Gastroesophageal sphincter (tissue), 4 donors: ENCODE measurements at regions not wholly inside any gene's neighbourhood (a gene's known extent, or its start where the extent isn't known, plus 50 kb on each side); places are given as distances from the start of the nearest gene placed in this dataset.

ENCODE experiments used
- ATAC-seq: fragments of 150-250 bp; one replicate; pipeline ENCODE4 v1.9.1; 2016; ENCODE audit warnings: mild to moderate bottlenecking, moderate library complexity
- H3K27ac ChIP-seq, 4 donors: fragments of 200-600 bp; sonication (generic) in 3 of 4; 1 replicate in 3 of 4; 2 replicates in 1 of 4; pipeline ENCODE4 v1.5.1; 2016 to 2019
- H3K27me3 ChIP-seq: fragments of 200-600 bp; sonication (generic); one replicate; pipeline ENCODE4 v1.5.1; 2019
- H3K36me3 ChIP-seq, 2 donors: fragments of 200-600 bp; sonication (generic); one replicate each; pipeline ENCODE4 v1.5.1; 2019; ENCODE audit warnings: control low read depth in 1 of 2
- H3K4me1 ChIP-seq, 3 donors: fragments of 200-600 bp; sonication (generic); 1 replicate in 2 of 3; 2 replicates in 1 of 3; pipeline ENCODE4 v1.5.1; 2016 to 2019; ENCODE audit warnings: control low read depth in 2 of 3
- H3K4me3 ChIP-seq, 2 donors: fragments of 200-600 bp; sonication (generic); one replicate each; pipeline ENCODE4 v1.5.1; 2019; ENCODE audit warnings: mild to moderate bottlenecking in 1 of 2, moderate library complexity in 1 of 2
- H3K9me3 ChIP-seq, 3 donors: fragments of 200-600 bp; sonication (generic); one replicate each; pipeline ENCODE4 v1.5.1; 2017 to 2019; ENCODE audit warnings: control low read depth in 2 of 3
- CTCF ChIP-seq, 4 experiments: fragments of 200-600 bp in 2 of 4; fragments of 450-650 bp in 2 of 4; sonication (generic) in 1 of 4; IDR thresholded peaks; one replicate each; pipeline ENCODE4 v1.5.1; 2017 to 2019; ENCODE audit warnings: antibody characterized with exemption in 4 of 4, mild to moderate bottlenecking in 2 of 4, moderate library complexity in 2 of 4
- EP300 ChIP-seq: sonication (generic); formaldehyde crosslinking; IDR thresholded peaks from one replicate; pipeline ENCODE4 v1.6.1; 2017; ENCODE audit warnings: antibody characterized with exemption, mild to moderate bottlenecking
- POLR2A ChIP-seq, 2 donors: fragments of 450-650 bp; IDR thresholded peaks; one replicate each; pipeline ENCODE4 v1.6.1; 2017; ENCODE audit warnings: antibody characterized with exemption in 2 of 2, mild to moderate bottlenecking in 2 of 2, moderate library complexity in 1 of 2
- POLR2AphosphoS5 ChIP-seq: sonication (generic); formaldehyde crosslinking; IDR thresholded peaks from one replicate; pipeline ENCODE4 v1.6.1; 2017; ENCODE audit warnings: antibody characterized with exemption
- WGBS, 2 donors: methylation state at CpG; one replicate each; pipeline ENCODE4 v1.1.5; 2018; ENCODE audit warnings: low coverage in 1 of 2; 5-methylcytosine and 5-hydroxymethylcytosine counted together

- WGBS, 2 donors: no CpG with 5 or more reads among the region's 9 CpGs
- TF ChIP-seq EP300 (no peak), POLR2AphosphoS5 (no peak), CTCF (IDR thresholded peaks at IDR 0.05) (no peak)
- H3K27me3 ChIP-seq: peaks cover 83% of the 10 kb centered on the region
Measured at GRCh38 chr14:100669011-100669412, 57.7 kb upstream of the DLK1 start.

GRCh38 chr14:100669468-100669867, 57.2 kb upstream of the DLK1 start:
- TF ChIP-seq POLR2AphosphoS5: no peak
- no peak for TF ChIP-seq POLR2A (IDR thresholded peaks at IDR 0.05)
- TF ChIP-seq EP300: no peak
- no peak for TF ChIP-seq CTCF (IDR thresholded peaks at IDR 0.05)
- ATAC-seq: no peak
- no peak overlapping the region for H3K27ac ChIP-seq
- 60 to 65% methylated on average over 9 to 10 of the region's 13 CpGs for WGBS, 2 donors
- H3K4me3 ChIP-seq: no peak overlapping the region
- H3K9me3 ChIP-seq: no peaks in the 10 kb centered on the region
- H3K36me3 ChIP-seq: no peaks in the 10 kb centered on the region
- peaks cover 79% of the 10 kb centered on the region for H3K27me3 ChIP-seq
- H3K4me1 ChIP-seq: peaks cover 0 to 14% (median 0%) of the 10 kb centered on the region in 3 donors

More at GRCh38 chr14:100669011-100669412, 57.7 kb upstream of the DLK1 start:
- ATAC-seq: no peak
- no peak overlapping the region for H3K4me3 ChIP-seq
- peaks cover 0 to 15% (median 0%) of the 10 kb centered on the region in 3 donors for H3K4me1 ChIP-seq
- no peaks in the 10 kb centered on the region for H3K36me3 ChIP-seq
- no peaks in the 10 kb centered on the region for H3K9me3 ChIP-seq
- H3K27ac ChIP-seq: no peak overlapping the region

GRCh38 chr14:100670017-100670752, 56.5 kb upstream of the DLK1 start:
- 67% methylated on average over 6 to 9 of the region's 11 CpGs for WGBS, 2 donors
- H3K9me3 ChIP-seq: no peaks in the 10 kb centered on the region
- peaks cover 0 to 7% (median 0%) of the 10 kb centered on the region in 3 donors for H3K4me1 ChIP-seq
- H3K4me3 ChIP-seq: no peak overlapping the region
- TF ChIP-seq POLR2AphosphoS5 (no peak), POLR2A (IDR thresholded peaks at IDR 0.05) (no peak), CTCF (IDR thresholded peaks at IDR 0.05) (no peak), EP300 (no peak)
- no peak for ATAC-seq
- H3K27ac ChIP-seq: no peak overlapping the region
- H3K27me3 ChIP-seq: peaks cover 81% of the 10 kb centered on the region
- H3K36me3 ChIP-seq: no peaks in the 10 kb centered on the region

- H3K36me3 ChIP-seq: no peaks in the 10 kb centered on the region
- H3K9me3 ChIP-seq: no peaks in the 10 kb centered on the region
- peaks cover 0 to 2% (median 0%) of the 10 kb centered on the region in 3 donors for H3K4me1 ChIP-seq
- H3K27me3 ChIP-seq: peaks cover 76% of the 10 kb centered on the region
- no peak overlapping the region for H3K27ac ChIP-seq
- H3K4me3 ChIP-seq: no peak overlapping the region
- no peak for TF ChIP-seq CTCF (IDR thresholded peaks at IDR 0.05)
- TF ChIP-seq POLR2AphosphoS5: no peak
- no peak for TF ChIP-seq EP300
- TF ChIP-seq POLR2A (IDR thresholded peaks at IDR 0.05): no peak
- WGBS, 2 donors: 72 to 81% methylated on average over 4 to 7 of the region's 7 CpGs
- ATAC-seq: no peak
Measured at GRCh38 chr14:100670753-100671049, 56.0 kb upstream of the DLK1 start.

GRCh38 chr14:100671386-100671901, 55.2 kb upstream of the DLK1 start:
- no peak for ATAC-seq
- Histone ChIP-seq H3K27ac (no peak overlapping the region), H3K9me3 (no peaks in the 10 kb centered on the region), H3K4me1 (peaks cover 0 to 6% (median 5%) of the 10 kb centered on the region in 3 donors), H3K36me3 (no peaks in the 10 kb centered on the region), H3K4me3 (no peak overlapping the region), H3K27me3 (peaks cover 69% of the 10 kb centered on the region)
- 56 to 72% methylated on average over 2 to 4 of the region's 6 CpGs for WGBS, 2 donors
- TF ChIP-seq POLR2A (IDR thresholded peaks at IDR 0.05) (no peak), CTCF (IDR thresholded peaks at IDR 0.05) (no peak), POLR2AphosphoS5 (no peak), EP300 (no peak)
